Activated CD4-positive, alpha-beta memory T cell treated with anti-CD3 and anti-CD28 coated beads for 36 hours (primary cell): ENCODE measurements at regions not wholly inside any gene's neighbourhood (a gene's known extent, or its start where the extent isn't known, plus 50 kb on each side); places are given as distances from the start of the nearest gene placed in this dataset.

Experiments
- CTCF ChIA-PET: fragments of 350-600 bp; sonication (Branson Sonifier 250); formaldehyde crosslinking; loops from one replicate; lab custom pipeline; 2021; ENCODE audit warnings: antibody characterized with exemption, inconsistent platforms; lab: Charles Lee
- POLR2A ChIA-PET: fragments of 350-600 bp; sonication (Branson Sonifier 250); formaldehyde crosslinking; loops from one replicate; lab custom pipeline; 2021; ENCODE audit warnings: antibody characterized with exemption; lab: Charles Lee
- DNase-seq: peaks from one replicate; pipeline ENCODE4 v3.0.0-alpha.2; 2020
- H3K27ac Mint-ChIP-seq: one replicate; pipeline ENCODE4 v1.8.0; 2021; ENCODE audit warnings: mixed read lengths
- H3K27me3 Mint-ChIP-seq: one replicate; pipeline ENCODE4 v1.8.0; 2021; ENCODE audit warnings: mixed read lengths
- H3K36me3 Mint-ChIP-seq: one replicate; pipeline ENCODE4 v1.8.0; 2021; ENCODE audit warnings: mixed read lengths
- H3K4me1 Mint-ChIP-seq: one replicate; pipeline ENCODE4 v1.8.0; 2021; ENCODE audit warnings: low read depth, mixed read lengths
- H3K4me3 Mint-ChIP-seq: one replicate; pipeline ENCODE4 v1.8.0; 2021; ENCODE audit warnings: mild to moderate bottlenecking, mixed read lengths
- H3K9me3 Mint-ChIP-seq: one replicate; pipeline ENCODE4 v1.8.0; 2021; ENCODE audit warnings: mixed read lengths
- intact Hi-C: fragments of 100-400 bp; cut with micrococcal nuclease; formaldehyde crosslinking; loops from one replicate; pipeline ENCODE4 v1.15.1; 2023

- Mint-ChIP-seq H3K4me3 (no peak overlapping the region), H3K27me3 (peaks cover 9% of the 10 kb centered on the region), H3K36me3 (no peaks in the 10 kb centered on the region), H3K9me3 (no peaks in the 10 kb centered on the region), H3K27ac (no peak overlapping the region), H3K4me1 (no peaks in the 10 kb centered on the region)
- ChIA-PET CTCF (no interaction called here), POLR2A (no interaction called here)
- DNase-seq: no peak
- intact Hi-C loops: no loop called here
Observed at GRCh38 chr4:16353165-16353564, 126.9 kb upstream of the TAPT1 start.

GRCh38 chr4:16351161-16351560 is 124.9 kb upstream of the TAPT1 start:
- CTCF ChIA-PET: no interaction called here
- no peak overlapping the region for H3K4me3 Mint-ChIP-seq
- intact Hi-C loops: no loop called here

GRCh38 chr4:16344853-16345252 is 118.6 kb upstream of the TAPT1 start:
- Mint-ChIP-seq H3K36me3 (no peaks in the 10 kb centered on the region), H3K4me1 (no peaks in the 10 kb centered on the region), H3K27ac (no peak overlapping the region), H3K4me3 (no peak overlapping the region), H3K27me3 (peaks cover 12% of the 10 kb centered on the region), H3K9me3 (no peaks in the 10 kb centered on the region)
- POLR2A ChIA-PET: no interaction called here
- no peak for DNase-seq
- intact Hi-C loops: no loop called here
- CTCF ChIA-PET: no interaction called here

More at GRCh38 chr4:16351161-16351560, 124.9 kb upstream of the TAPT1 start:
- POLR2A ChIA-PET: no interaction called here
- H3K9me3 Mint-ChIP-seq: no peaks in the 10 kb centered on the region
- no peaks in the 10 kb centered on the region for H3K4me1 Mint-ChIP-seq
- H3K27me3 Mint-ChIP-seq: peaks cover 15% of the 10 kb centered on the region
- no peak overlapping the region for H3K27ac Mint-ChIP-seq
- DNase-seq: no peak
- H3K36me3 Mint-ChIP-seq: no peaks in the 10 kb centered on the region

GRCh38 chr4:16337936-16338335 is 111.7 kb upstream of the TAPT1 start:
- H3K36me3 Mint-ChIP-seq: no peaks in the 10 kb centered on the region
- no peak overlapping the region for H3K4me3 Mint-ChIP-seq

GRCh38 chr4:16334601-16335000 is 108.3 kb upstream of the TAPT1 start:
- no peaks in the 10 kb centered on the region for H3K36me3 Mint-ChIP-seq
- ChIA-PET CTCF (no interaction called here), POLR2A (no interaction called here)
- no peaks in the 10 kb centered on the region for H3K27me3 Mint-ChIP-seq
- no peak for DNase-seq
- no peak overlapping the region for H3K4me3 Mint-ChIP-seq
- intact Hi-C loops: no loop called here
- no peaks in the 10 kb centered on the region for H3K4me1 Mint-ChIP-seq
- no peaks in the 10 kb centered on the region for H3K9me3 Mint-ChIP-seq
- H3K27ac Mint-ChIP-seq: no peak overlapping the region

More at GRCh38 chr4:16337936-16338335, 111.7 kb upstream of the TAPT1 start:
- Mint-ChIP-seq H3K27ac (no peak overlapping the region), H3K4me1 (no peaks in the 10 kb centered on the region), H3K9me3 (no peaks in the 10 kb centered on the region), H3K27me3 (no peaks in the 10 kb centered on the region)
- no peak for DNase-seq
- ChIA-PET POLR2A (no interaction called here), CTCF (no interaction called here)
- intact Hi-C loops: no loop called here

GRCh38 chr4:16329797-16330134 is 103.5 kb upstream of the TAPT1 start:
- Mint-ChIP-seq H3K9me3 (no peaks in the 10 kb centered on the region), H3K27me3 (no peaks in the 10 kb centered on the region), H3K4me3 (no peak overlapping the region), H3K4me1 (no peaks in the 10 kb centered on the region), H3K27ac (no peak overlapping the region), H3K36me3 (no peaks in the 10 kb centered on the region)
- CTCF ChIA-PET: no interaction called here
- DNase-seq: no peak
- intact Hi-C loops: no loop called here
- POLR2A ChIA-PET: no interaction called here

GRCh38 chr4:16329125-16329796 is 103.0 kb upstream of the TAPT1 start:
- H3K4me1 Mint-ChIP-seq: no peaks in the 10 kb centered on the region
- no peak for DNase-seq
- ChIA-PET POLR2A (no interaction called here), CTCF (no interaction called here)
- H3K27me3 Mint-ChIP-seq: no peaks in the 10 kb centered on the region
- H3K4me3 Mint-ChIP-seq: no peak overlapping the region
- no peak overlapping the region for H3K27ac Mint-ChIP-seq
- no peaks in the 10 kb centered on the region for H3K9me3 Mint-ChIP-seq
- intact Hi-C loops: no loop called here
- H3K36me3 Mint-ChIP-seq: no peaks in the 10 kb centered on the region

- no peak overlapping the region for H3K4me3 Mint-ChIP-seq
- H3K4me1 Mint-ChIP-seq: no peaks in the 10 kb centered on the region
- H3K27me3 Mint-ChIP-seq: peaks cover 6% of the 10 kb centered on the region
- peaks cover 4% of the 10 kb centered on the region for H3K9me3 Mint-ChIP-seq
- H3K36me3 Mint-ChIP-seq: no peaks in the 10 kb centered on the region
- intact Hi-C loops: no loop called here
- DNase-seq: no peak
- POLR2A ChIA-PET: no interaction called here
- H3K27ac Mint-ChIP-seq: no peak overlapping the region
- CTCF ChIA-PET: no interaction called here
Observed at GRCh38 chr4:16322183-16322582, 95.9 kb upstream of the TAPT1 start.

GRCh38 chr4:16315456-16315855 is 89.2 kb upstream of the TAPT1 start:
- CTCF ChIA-PET: no interaction called here
- no peak overlapping the region for H3K4me3 Mint-ChIP-seq
- no peaks in the 10 kb centered on the region for H3K9me3 Mint-ChIP-seq
- H3K4me1 Mint-ChIP-seq: no peaks in the 10 kb centered on the region
- no peaks in the 10 kb centered on the region for H3K36me3 Mint-ChIP-seq
- H3K27ac Mint-ChIP-seq: no peak overlapping the region
- H3K27me3 Mint-ChIP-seq: peaks cover 2% of the 10 kb centered on the region
- DNase-seq: no peak
- intact Hi-C loops: no loop called here
- POLR2A ChIA-PET: no interaction called here

- no peaks in the 10 kb centered on the region for H3K4me1 Mint-ChIP-seq
Observed at GRCh38 chr4:16310606-16311005, 84.3 kb upstream of the TAPT1 start.

GRCh38 chr4:16302648-16303047 is 76.4 kb upstream of the TAPT1 start:
- intact Hi-C loops: no loop called here
- Mint-ChIP-seq H3K36me3 (no peaks in the 10 kb centered on the region), H3K9me3 (no peaks in the 10 kb centered on the region), H3K27ac (no peak overlapping the region), H3K27me3 (peaks cover 6% of the 10 kb centered on the region), H3K4me3 (no peak overlapping the region), H3K4me1 (no peaks in the 10 kb centered on the region)
- no peak for DNase-seq
- POLR2A ChIA-PET: no interaction called here
- CTCF ChIA-PET: no interaction called here

More at GRCh38 chr4:16310606-16311005, 84.3 kb upstream of the TAPT1 start:
- no peak overlapping the region for H3K27ac Mint-ChIP-seq
- POLR2A ChIA-PET: no interaction called here
- DNase-seq: no peak
- CTCF ChIA-PET: no interaction called here
- no peaks in the 10 kb centered on the region for H3K36me3 Mint-ChIP-seq
- intact Hi-C loops: no loop called here
- no peaks in the 10 kb centered on the region for H3K9me3 Mint-ChIP-seq
- H3K4me3 Mint-ChIP-seq: no peak overlapping the region
- peaks cover 2% of the 10 kb centered on the region for H3K27me3 Mint-ChIP-seq

- H3K9me3 Mint-ChIP-seq: no peaks in the 10 kb centered on the region
- H3K4me1 Mint-ChIP-seq: no peaks in the 10 kb centered on the region
- peaks cover 8% of the 10 kb centered on the region for H3K27me3 Mint-ChIP-seq
- CTCF ChIA-PET: interaction anchor here (0.8 to 1.2 kb wide), 2 partner anchors 146 to 1175 kb away, joined by 3 to 5 read pairs; no protein-coding TSS in a partner anchor
- H3K27ac Mint-ChIP-seq: no peak overlapping the region
- H3K36me3 Mint-ChIP-seq: no peaks in the 10 kb centered on the region
- POLR2A ChIA-PET: no interaction called here
- intact Hi-C loops: no loop called here
- no peak for DNase-seq
- no peak overlapping the region for H3K4me3 Mint-ChIP-seq
Observed at GRCh38 chr4:16297003-16297402, 70.7 kb upstream of the TAPT1 start.

GRCh38 chr4:16294455-16294854 is 68.2 kb upstream of the TAPT1 start:
- no peak for DNase-seq
- Mint-ChIP-seq H3K9me3 (no peaks in the 10 kb centered on the region), H3K4me1 (peaks cover 4% of the 10 kb centered on the region), H3K36me3 (no peaks in the 10 kb centered on the region), H3K27ac (no peak overlapping the region), H3K4me3 (no peak overlapping the region), H3K27me3 (peaks cover 4% of the 10 kb centered on the region)
- ChIA-PET POLR2A (no interaction called here), CTCF (interaction anchor here (2.0 kb wide), 1 partner anchor 149 kb away, joined by 5 read pairs; no protein-coding TSS in a partner anchor)
- intact Hi-C loops: no loop called here
